NCI-H2107 treated with DMSO at 0.1 percent for 48 hours (cell line): ENCODE measurements at regions not wholly inside any gene's neighbourhood (a gene's known extent, or its start where the extent isn't known, plus 50 kb on each side); places are given as distances from the start of the nearest gene placed in this dataset.
A peak's percentile ranks its signal among the peaks of the same experiment; 100 is the strongest.

ENCODE experiments used
- DNase-seq: peaks from one replicate; lab custom pipeline; 2025; ENCODE audit not compliant: unreplicated experiment; lab: John Stamatoyannopoulos, UW

GRCh38 chr6:26196846-26197635, 109.8 kb downstream of the HFE start:
- DNase-seq, result peak; percentile 66

- no peak for DNase-seq
Observed at GRCh38 chr6:26197636-26197932, 110.4 kb downstream of the HFE start.

- no peak for DNase-seq
Observed at GRCh38 chr6:26197933-26198721, 110.9 kb downstream of the HFE start.

- no peak for DNase-seq
Observed at GRCh38 chr6:26198722-26199056, 111.5 kb downstream of the HFE start.

GRCh38 chr6:26199057-26199772, 112.0 kb downstream of the HFE start:
- DNase-seq, result peak; percentile 88

- no peak for DNase-seq
Observed at GRCh38 chr6:26199773-26200764, 112.8 kb downstream of the HFE start.

GRCh38 chr6:26200918-26201721, 113.9 kb downstream of the HFE start:
- DNase-seq, result no peak

GRCh38 chr6:26202201-26202611, 115.0 kb downstream of the HFE start:
- DNase-seq, result no peak

GRCh38 chr6:26202811-26203583, 115.8 kb downstream of the HFE start:
- no peak for DNase-seq

GRCh38 chr6:26204332-26205160, 117.3 kb downstream of the HFE start:
- peak; percentile 79 for DNase-seq

GRCh38 chr6:26205161-26205624, 118.0 kb downstream of the HFE start:
- peak; percentile 51 for DNase-seq

GRCh38 chr6:26205625-26206574, 118.7 kb downstream of the HFE start:
- no peak for DNase-seq

GRCh38 chr6:26206868-26207801, 119.9 kb downstream of the HFE start:
- DNase-seq, result no peak

GRCh38 chr6:26211963-26212362, 124.7 kb downstream of the HFE start:
- no peak for DNase-seq

GRCh38 chr6:26213334-26214075, 126.3 kb downstream of the HFE start:
- DNase-seq, result no peak
